Mammary epithelial cell (primary cell): ENCODE measurements at regions not wholly inside any gene's neighbourhood (a gene's known extent, or its start where the extent isn't known, plus 50 kb on each side); places are given as distances from the start of the nearest gene placed in this dataset.

ENCODE experiments used
- CTCF ChIP-seq, 2 donors: IDR thresholded peaks in 1 of 2; conservative IDR thresholded peaks in 1 of 2; 2 replicates each; pipeline ENCODE4 v1.5.1; 2011 to 2012; ENCODE audit warnings: inconsistent platforms in 2 of 2, low read length in 2 of 2, mild to moderate bottlenecking in 2 of 2, control low read depth in 1 of 2, low read depth in 1 of 2; ENCODE audit not compliant: insufficient read depth in 1 of 2; ENCODE audit errors: extremely low read depth in 1 of 2
- EZH2 ChIP-seq: IDR thresholded peaks from 2 replicates; pipeline ENCODE4 v1.6.1; 2012; ENCODE audit warnings: low read length, inconsistent platforms, borderline replicate concordance

DNA sequence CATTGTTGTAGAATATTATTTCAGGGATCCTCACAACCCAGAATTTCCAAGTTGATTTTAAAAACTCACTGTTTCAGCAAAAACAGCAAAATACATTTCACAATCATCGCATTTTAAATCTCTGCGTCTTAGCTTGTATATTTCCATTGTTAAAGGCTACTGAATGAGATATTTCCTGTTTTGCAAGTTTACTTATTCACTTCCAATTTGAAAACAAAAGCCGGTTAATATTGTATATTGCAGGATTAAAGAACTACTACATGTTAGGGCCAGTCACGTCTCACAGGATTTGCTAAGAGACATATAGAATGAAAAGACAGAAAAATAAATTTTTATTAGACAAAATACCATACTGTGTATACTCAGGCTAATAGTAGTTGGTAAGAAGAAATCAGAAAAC lies 395.9 kb upstream of the CDH9 start:
- no peak for TF ChIP-seq CTCF (conservative IDR thresholded peaks at IDR 0.05 in 1 of 2, IDR thresholded peaks at IDR 0.05 in 1 of 2; ENCODE audit: extremely low read depth in 1 of 2, insufficient read depth in 1 of 2, low read depth in 1 of 2, low read length in 2 of 2)
- TF ChIP-seq EZH2, result no peak
